Progenitor cell of endocrine pancreas (in vitro differentiated cells): ENCODE measurements at regions not wholly inside any gene's neighbourhood (a gene's known extent, or its start where the extent isn't known, plus 50 kb on each side); places are given as distances from the start of the nearest gene placed in this dataset.

ENCODE experiments used
- DNase-seq: peaks from one replicate; pipeline ENCODE4 v3.0.0; 2021; ENCODE audit warnings: low spot score; ENCODE audit not compliant: unreplicated experiment
- H3K27ac Mint-ChIP-seq: 2 replicates; pipeline ENCODE4 v1.8.0; 2021; ENCODE audit warnings: mild to moderate bottlenecking, moderate library complexity, mixed read lengths
- H3K27me3 Mint-ChIP-seq: 2 replicates; pipeline ENCODE4 v1.8.0; 2021; ENCODE audit warnings: mixed read lengths
- H3K36me3 Mint-ChIP-seq: 2 replicates; pipeline ENCODE4 v1.8.0; 2022; ENCODE audit warnings: mixed read lengths; ENCODE audit not compliant: insufficient read depth
- H3K4me1 Mint-ChIP-seq: 2 replicates; pipeline ENCODE4 v1.8.0; 2021; ENCODE audit warnings: low read depth, mixed read lengths
- H3K4me3 Mint-ChIP-seq: 2 replicates; pipeline ENCODE4 v1.8.0; 2021; ENCODE audit warnings: low read depth, mild to moderate bottlenecking, moderate library complexity, mixed read lengths
- H3K9me3 Mint-ChIP-seq: 2 replicates; pipeline ENCODE4 v1.8.0; 2021; ENCODE audit warnings: low read depth, mixed read lengths
- TF ChIP-seq, protein P1 (sequence below): fragments of 200-600 bp; sonication (generic); IDR thresholded peaks from one replicate; pipeline ENCODE4 v1.5.0; 2021; ENCODE audit warnings: antibody characterized with exemption, mild to moderate bottlenecking; ENCODE audit not compliant: unreplicated experiment

GRCh38 chr20:22411627-22412450 lies 172.5 kb downstream of the FOXA2 start:
- H3K27ac Mint-ChIP-seq: peak overlapping the region; percentile 98
- H3K36me3 Mint-ChIP-seq: no peaks in the 10 kb centered on the region
- TF ChIP-seq, protein P1, sequence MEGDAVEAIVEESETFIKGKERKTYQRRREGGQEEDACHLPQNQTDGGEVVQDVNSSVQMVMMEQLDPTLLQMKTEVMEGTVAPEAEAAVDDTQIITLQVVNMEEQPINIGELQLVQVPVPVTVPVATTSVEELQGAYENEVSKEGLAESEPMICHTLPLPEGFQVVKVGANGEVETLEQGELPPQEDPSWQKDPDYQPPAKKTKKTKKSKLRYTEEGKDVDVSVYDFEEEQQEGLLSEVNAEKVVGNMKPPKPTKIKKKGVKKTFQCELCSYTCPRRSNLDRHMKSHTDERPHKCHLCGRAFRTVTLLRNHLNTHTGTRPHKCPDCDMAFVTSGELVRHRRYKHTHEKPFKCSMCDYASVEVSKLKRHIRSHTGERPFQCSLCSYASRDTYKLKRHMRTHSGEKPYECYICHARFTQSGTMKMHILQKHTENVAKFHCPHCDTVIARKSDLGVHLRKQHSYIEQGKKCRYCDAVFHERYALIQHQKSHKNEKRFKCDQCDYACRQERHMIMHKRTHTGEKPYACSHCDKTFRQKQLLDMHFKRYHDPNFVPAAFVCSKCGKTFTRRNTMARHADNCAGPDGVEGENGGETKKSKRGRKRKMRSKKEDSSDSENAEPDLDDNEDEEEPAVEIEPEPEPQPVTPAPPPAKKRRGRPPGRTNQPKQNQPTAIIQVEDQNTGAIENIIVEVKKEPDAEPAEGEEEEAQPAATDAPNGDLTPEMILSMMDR: no peak
- no peaks in the 10 kb centered on the region for H3K27me3 Mint-ChIP-seq
- H3K4me1 Mint-ChIP-seq: peaks cover 74% of the 10 kb centered on the region
- DNase-seq: no peak
- H3K4me3 Mint-ChIP-seq: no peak overlapping the region
- peaks cover 4% of the 10 kb centered on the region for H3K9me3 Mint-ChIP-seq

GRCh38 chr20:22411286-22411626 lies 173.1 kb downstream of the FOXA2 start:
- TF ChIP-seq, protein P1: no peak
- peaks cover 4% of the 10 kb centered on the region for H3K9me3 Mint-ChIP-seq
- H3K36me3 Mint-ChIP-seq: no peaks in the 10 kb centered on the region
- H3K4me1 Mint-ChIP-seq: peaks cover 74% of the 10 kb centered on the region
- H3K4me3 Mint-ChIP-seq: no peak overlapping the region
- no peak for DNase-seq
- peak overlapping the region; percentile 98 for H3K27ac Mint-ChIP-seq
- H3K27me3 Mint-ChIP-seq: no peaks in the 10 kb centered on the region

DNA sequence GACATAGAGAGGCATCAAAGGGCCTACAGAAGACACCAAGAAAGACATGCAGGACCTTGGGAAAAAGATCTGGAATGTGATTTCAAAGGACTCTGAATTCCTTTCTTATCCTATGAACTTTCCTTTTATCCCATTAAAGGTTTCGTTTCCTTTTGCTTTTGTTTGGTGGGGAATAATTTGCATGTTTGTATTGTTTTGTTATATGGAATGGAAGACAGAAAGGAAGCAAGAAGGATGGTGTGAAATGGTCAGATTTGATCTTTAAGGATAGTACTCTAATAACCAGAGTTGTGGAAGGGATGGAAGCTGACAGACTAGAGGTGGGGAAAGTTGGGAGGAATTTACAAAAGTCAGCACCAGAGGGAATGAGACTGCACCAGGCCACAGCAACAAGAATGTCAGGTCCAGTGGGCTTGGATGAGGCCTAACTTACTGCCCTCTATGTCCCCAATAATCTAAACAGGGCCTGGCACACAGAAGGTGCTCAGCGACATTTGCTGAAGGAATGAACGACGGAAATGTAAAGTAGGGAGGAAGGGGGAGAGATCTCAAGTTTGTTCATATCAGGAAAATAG lies 173.7 kb downstream of the FOXA2 start:
- Mint-ChIP-seq H3K4me1 (peaks cover 72% of the 10 kb centered on the region), H3K4me3 (no peak overlapping the region), H3K27ac (peak overlapping the region; percentile 98), H3K36me3 (no peaks in the 10 kb centered on the region), H3K9me3 (peaks cover 4% of the 10 kb centered on the region), H3K27me3 (no peaks in the 10 kb centered on the region)
- TF ChIP-seq, protein P1: no peak
- no peak for DNase-seq

DNA sequence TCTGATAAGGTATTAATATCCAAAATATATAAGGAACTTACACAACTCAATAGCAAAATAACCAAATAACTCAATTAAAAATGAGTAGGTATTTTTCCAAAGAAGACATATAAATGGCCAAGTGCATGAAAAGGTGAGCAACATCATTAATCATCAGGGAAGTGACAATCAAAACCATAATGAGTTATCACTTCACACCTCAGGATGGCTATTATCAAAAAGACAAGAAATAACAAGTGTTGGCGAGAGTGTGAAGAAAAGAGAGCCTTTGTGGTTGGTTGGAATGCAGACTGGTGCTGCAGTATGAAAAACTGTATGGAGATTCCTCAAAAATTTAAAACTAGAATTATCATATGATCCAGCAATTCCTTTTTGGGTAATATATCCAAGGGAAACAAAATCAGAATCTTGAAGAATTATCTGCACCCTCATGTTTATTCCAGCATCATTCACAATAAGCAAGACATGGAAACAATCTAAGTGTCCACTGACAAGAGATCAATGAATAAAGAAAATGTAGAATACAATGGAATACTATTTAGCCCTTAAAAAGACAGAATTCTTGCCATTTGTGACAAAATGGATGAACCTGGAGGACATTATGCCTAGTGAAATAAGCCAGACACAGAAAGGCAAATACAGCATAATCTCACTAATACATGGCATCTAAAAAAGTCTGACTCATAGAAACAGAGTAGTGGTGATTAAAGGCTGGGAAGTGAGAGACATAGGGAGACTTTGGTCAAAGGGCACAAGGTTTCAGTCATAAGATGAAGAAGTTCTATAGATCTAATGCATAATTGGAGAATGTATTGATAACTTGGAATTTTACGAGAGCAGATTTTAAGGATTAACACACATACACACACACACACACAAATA lies 175.6 kb downstream of the FOXA2 start:
- Mint-ChIP-seq H3K9me3 (peaks cover 4% of the 10 kb centered on the region), H3K27me3 (no peaks in the 10 kb centered on the region), H3K27ac (no peak overlapping the region), H3K4me1 (peaks cover 69% of the 10 kb centered on the region), H3K36me3 (no peaks in the 10 kb centered on the region), H3K4me3 (no peak overlapping the region)
- TF ChIP-seq, protein P1: no peak
- DNase-seq: no peak
